Endometrium (tissue), 2 donors: ENCODE measurements at regions not wholly inside any gene's neighbourhood (a gene's known extent, or its start where the extent isn't known, plus 50 kb on each side); places are given as distances from the start of the nearest gene placed in this dataset.
A peak's percentile ranks its signal among the peaks of the same experiment; 100 is the strongest.
"Not testable (repeated sequence)": the region's sequence is repeated elsewhere in the genome, so short reads cannot be mapped to it uniquely, and the experiment has no call there.

Source experiments
- FAIRE-seq: peaks from 2 replicates; lab custom pipeline; 2012; peaks lifted over from hg19 to GRCh38; lab: Jason Lieb, UNC
- donor health status: control.
- donor health status: control.

- FAIRE-seq, result no peak
Measured at GRCh38 chr9:100813871-100814270, 214.7 kb upstream of the PLPPR1 start.

- no peak for FAIRE-seq
Measured at GRCh38 chr9:100819980-100820379, 208.5 kb upstream of the PLPPR1 start.

- not testable (repeated sequence) for FAIRE-seq
Measured at GRCh38 chr9:100833035-100833434, 195.5 kb upstream of the PLPPR1 start.

- FAIRE-seq, result no peak
Measured at GRCh38 chr9:100838857-100839256, 189.7 kb upstream of the PLPPR1 start.

GRCh38 chr9:100848726-100849125 is 179.8 kb upstream of the PLPPR1 start:
- FAIRE-seq, result no peak

- FAIRE-seq, result no peak
Measured at GRCh38 chr9:100852088-100852487, 176.4 kb upstream of the PLPPR1 start.

GRCh38 chr9:100856238-100856637 is 172.3 kb upstream of the PLPPR1 start:
- FAIRE-seq, result no peak

- no peak for FAIRE-seq
Measured at GRCh38 chr9:100865111-100865510, 163.4 kb upstream of the PLPPR1 start.

- FAIRE-seq, result no peak
Measured at GRCh38 chr9:100865648-100866047, 162.9 kb upstream of the PLPPR1 start.

GRCh38 chr9:100869326-100869725 is 159.2 kb upstream of the PLPPR1 start:
- FAIRE-seq, result no peak

GRCh38 chr9:100879884-100880283 is 148.6 kb upstream of the PLPPR1 start:
- no peak for FAIRE-seq

GRCh38 chr9:100880284-100880683 is 148.2 kb upstream of the PLPPR1 start:
- FAIRE-seq, result no peak

- FAIRE-seq, result no peak
Measured at GRCh38 chr9:100884518-100884917, 144.0 kb upstream of the PLPPR1 start.

GRCh38 chr9:100890321-100890720 is 138.2 kb upstream of the PLPPR1 start:
- FAIRE-seq, result no peak

- FAIRE-seq, result no peak
Measured at GRCh38 chr9:100911273-100911672, 117.3 kb upstream of the PLPPR1 start.

- no peak for FAIRE-seq
Measured at GRCh38 chr9:100913257-100913656, 115.3 kb upstream of the PLPPR1 start.

- FAIRE-seq, result no peak
Measured at GRCh38 chr9:100914266-100914665, 114.3 kb upstream of the PLPPR1 start.

- no peak for FAIRE-seq
Measured at GRCh38 chr9:100919506-100919905, 109.0 kb upstream of the PLPPR1 start.

- no peak for FAIRE-seq
Measured at GRCh38 chr9:100926366-100926765, 102.2 kb upstream of the PLPPR1 start.

- FAIRE-seq, result no peak
Measured at GRCh38 chr9:100927763-100928162, 100.8 kb upstream of the PLPPR1 start.

GRCh38 chr9:100933656-100934055 is 94.9 kb upstream of the PLPPR1 start:
- peak; percentile 93 for FAIRE-seq

- FAIRE-seq, result no peak
Measured at GRCh38 chr9:100937382-100937781, 91.1 kb upstream of the PLPPR1 start.

- no peak for FAIRE-seq
Measured at GRCh38 chr9:100938507-100938906, 90.0 kb upstream of the PLPPR1 start.

GRCh38 chr9:100939636-100940035 is 88.9 kb upstream of the PLPPR1 start:
- no peak for FAIRE-seq

- no peak for FAIRE-seq
Measured at GRCh38 chr9:100959226-100959625, 69.3 kb upstream of the PLPPR1 start.
